CD4-positive, alpha-beta memory T cell (primary cell): ENCODE measurements at regions not wholly inside any gene's neighbourhood (a gene's known extent, or its start where the extent isn't known, plus 50 kb on each side); places are given as distances from the start of the nearest gene placed in this dataset.

Experiments used
- CTCF ChIA-PET: fragments of 350-600 bp; sonication (Branson Sonifier 250); formaldehyde crosslinking; loops from one replicate; lab custom pipeline; 2021; ENCODE audit warnings: inconsistent platforms; ENCODE audit not compliant: partially characterized antibody; lab: Charles Lee
- POLR2A ChIA-PET: fragments of 350-600 bp; sonication (Branson Sonifier 250); formaldehyde crosslinking; loops from one replicate; lab custom pipeline; 2021; ENCODE audit not compliant: partially characterized antibody; lab: Charles Lee
- DNase-seq, 5 donors: peaks; one replicate each; pipeline versions ENCODE4 v3.0.0 to v3.0.0-alpha.2; 2020 to 2022; ENCODE audit warnings: mixed read lengths in 1 of 5
- H3K27ac ChIP-seq: one replicate; pipeline ENCODE4 v1.7.0; 2013; ENCODE audit warnings: low read depth, low read length
- H3K27me3 ChIP-seq: 2 replicates; pipeline ENCODE4 v1.7.0; 2013; ENCODE audit warnings: mild to moderate bottlenecking, low read length, moderate library complexity; ENCODE audit not compliant: insufficient read depth
- H3K36me3 ChIP-seq: 2 replicates; pipeline ENCODE4 v1.7.0; 2013; ENCODE audit warnings: mild to moderate bottlenecking, low read length, moderate library complexity; ENCODE audit not compliant: insufficient read depth
- H3K4me1 ChIP-seq: 2 replicates; pipeline ENCODE4 v1.7.0; 2013; ENCODE audit warnings: mild to moderate bottlenecking, low read length, moderate library complexity; ENCODE audit not compliant: insufficient read depth
- H3K4me3 ChIP-seq, 2 donors: one replicate each; pipeline ENCODE4 v1.7.0; 2013; ENCODE audit warnings: low read length in 2 of 2, mild to moderate bottlenecking in 1 of 2
- H3K9me3 ChIP-seq, 2 donors: one replicate each; pipeline ENCODE4 v1.7.0; 2013; ENCODE audit warnings: low read length in 2 of 2, control low read depth in 1 of 2; ENCODE audit not compliant: control insufficient read depth in 1 of 2
- H3K27ac Mint-ChIP-seq, 7 donors: one replicate each; pipeline ENCODE4 v1.8.0; 2020 to 2021; ENCODE audit warnings: mixed read lengths in 7 of 7, mild to moderate bottlenecking in 6 of 7, inconsistent platforms in 3 of 7, moderate library complexity in 3 of 7
- H3K27me3 Mint-ChIP-seq, 2 donors: one replicate each; pipeline ENCODE4 v1.8.0; 2020 to 2021; ENCODE audit warnings: mixed read lengths in 2 of 2
- H3K36me3 Mint-ChIP-seq, 2 donors: one replicate each; pipeline ENCODE4 v1.8.0; 2020 to 2021; ENCODE audit warnings: mixed read lengths in 2 of 2, inconsistent platforms in 1 of 2, mild to moderate bottlenecking in 1 of 2
- H3K4me1 Mint-ChIP-seq, 4 donors: one replicate each; pipeline ENCODE4 v1.8.0; 2020 to 2021; ENCODE audit warnings: mixed read lengths in 4 of 4, mild to moderate bottlenecking in 1 of 4
- H3K4me3 Mint-ChIP-seq, 8 donors: one replicate each; pipeline ENCODE4 v1.8.0; 2020 to 2021; ENCODE audit warnings: mixed read lengths in 8 of 8, mild to moderate bottlenecking in 7 of 8, moderate library complexity in 6 of 8, inconsistent platforms in 3 of 8
- H3K9me3 Mint-ChIP-seq, 8 donors: one replicate each; pipeline ENCODE4 v1.8.0; 2020 to 2021; ENCODE audit warnings: mixed read lengths in 8 of 8, mild to moderate bottlenecking in 5 of 8, inconsistent platforms in 3 of 8, moderate library complexity in 1 of 8
- intact Hi-C: fragments of 100-400 bp; cut with micrococcal nuclease; formaldehyde crosslinking; loops from one replicate; pipeline ENCODE4 v1.15.1; 2023

GRCh38 chr2:67923696-67924095 is 139.1 kb downstream of the C1D start:
- CTCF ChIA-PET: no interaction called here
- H3K27me3 Mint-ChIP-seq: peaks cover 5 to 13% of the 10 kb centered on the region in 2 donors
- no peaks in the 10 kb centered on the region for H3K4me1 Mint-ChIP-seq
- Histone ChIP-seq H3K4me3 (no peak overlapping the region), H3K27me3 (no peaks in the 10 kb centered on the region), H3K27ac (no peak overlapping the region), H3K4me1 (no peaks in the 10 kb centered on the region), H3K36me3 (no peaks in the 10 kb centered on the region), H3K9me3 (no peaks in the 10 kb centered on the region)
- H3K36me3 Mint-ChIP-seq: no peaks in the 10 kb centered on the region
- no peak overlapping the region for H3K27ac Mint-ChIP-seq
- peaks cover 0 to 6% (median 0%) of the 10 kb centered on the region in 8 donors for H3K9me3 Mint-ChIP-seq
- POLR2A ChIA-PET: no interaction called here
- DNase-seq: no peak
- H3K4me3 Mint-ChIP-seq: no peak overlapping the region
- intact Hi-C loops: no loop called here

- CTCF ChIA-PET: no interaction called here
- Mint-ChIP-seq H3K4me1 (no peaks in the 10 kb centered on the region), H3K27ac (no peak overlapping the region), H3K4me3 (no peak overlapping the region), H3K9me3 (no peaks in the 10 kb centered on the region), H3K36me3 (no peaks in the 10 kb centered on the region), H3K27me3 (peaks cover 4 to 6% of the 10 kb centered on the region in 2 donors)
- intact Hi-C loops: no loop called here
- Histone ChIP-seq H3K9me3 (no peaks in the 10 kb centered on the region), H3K27ac (no peak overlapping the region), H3K4me3 (no peak overlapping the region), H3K27me3 (no peaks in the 10 kb centered on the region), H3K4me1 (no peaks in the 10 kb centered on the region), H3K36me3 (no peaks in the 10 kb centered on the region)
- POLR2A ChIA-PET: no interaction called here
- no peak for DNase-seq
These were observed 135.3 kb downstream of the C1D start for GRCh38 chr2:67927501-67927900.

- Histone ChIP-seq H3K27me3 (no peaks in the 10 kb centered on the region), H3K36me3 (no peaks in the 10 kb centered on the region), H3K9me3 (no peaks in the 10 kb centered on the region), H3K4me3 (no peak overlapping the region), H3K4me1 (no peaks in the 10 kb centered on the region), H3K27ac (no peak overlapping the region)
- no peaks in the 10 kb centered on the region for H3K4me1 Mint-ChIP-seq
- intact Hi-C loops: no loop called here
- ChIA-PET CTCF (no interaction called here), POLR2A (no interaction called here)
- H3K4me3 Mint-ChIP-seq: no peak overlapping the region
- no peak overlapping the region for H3K27ac Mint-ChIP-seq
- DNase-seq: no peak
- H3K36me3 Mint-ChIP-seq: no peaks in the 10 kb centered on the region
- no peaks in the 10 kb centered on the region for H3K27me3 Mint-ChIP-seq
- peaks cover 0 to 4% (median 0%) of the 10 kb centered on the region in 8 donors for H3K9me3 Mint-ChIP-seq
These were observed 132.6 kb downstream of the C1D start for GRCh38 chr2:67930156-67930555.

GRCh38 chr2:67936969-67937368 is 125.8 kb downstream of the C1D start:
- H3K4me3 Mint-ChIP-seq: no peak overlapping the region
- H3K36me3 ChIP-seq: no peaks in the 10 kb centered on the region
- H3K9me3 ChIP-seq: no peaks in the 10 kb centered on the region
- ChIA-PET CTCF (no interaction called here), POLR2A (no interaction called here)
- H3K27me3 Mint-ChIP-seq: peaks cover 0 to 3% of the 10 kb centered on the region in 2 donors
- peaks cover 0 to 4% (median 0%) of the 10 kb centered on the region in 8 donors for H3K9me3 Mint-ChIP-seq
- H3K27ac Mint-ChIP-seq: no peak overlapping the region
- no peak overlapping the region for H3K4me3 ChIP-seq
- intact Hi-C loops: no loop called here
- no peaks in the 10 kb centered on the region for H3K36me3 Mint-ChIP-seq
- no peak overlapping the region for H3K27ac ChIP-seq
- no peaks in the 10 kb centered on the region for H3K4me1 ChIP-seq
- DNase-seq: no peak
- H3K27me3 ChIP-seq: no peaks in the 10 kb centered on the region
- H3K4me1 Mint-ChIP-seq: no peaks in the 10 kb centered on the region

GRCh38 chr2:67938053-67938452 is 124.8 kb downstream of the C1D start:
- Histone ChIP-seq H3K4me1 (no peaks in the 10 kb centered on the region), H3K4me3 (no peak overlapping the region), H3K36me3 (no peaks in the 10 kb centered on the region), H3K27ac (no peak overlapping the region), H3K9me3 (no peaks in the 10 kb centered on the region), H3K27me3 (no peaks in the 10 kb centered on the region)
- H3K36me3 Mint-ChIP-seq: no peaks in the 10 kb centered on the region
- intact Hi-C loops: no loop called here
- H3K27me3 Mint-ChIP-seq: peaks cover 0 to 6% of the 10 kb centered on the region in 2 donors
- no peak overlapping the region for H3K27ac Mint-ChIP-seq
- no peaks in the 10 kb centered on the region for H3K4me1 Mint-ChIP-seq
- DNase-seq: no peak
- peak overlapping the region in 1 of 8 donors; percentile 18 for H3K4me3 Mint-ChIP-seq
- CTCF ChIA-PET: interaction anchor here (0.5 kb wide), 1 partner anchor 1850 kb away, joined by 3 read pairs; no protein-coding TSS in a partner anchor
- H3K9me3 Mint-ChIP-seq: peaks cover under 1 to 10% (median 7%) of the 10 kb centered on the region in 8 donors
- POLR2A ChIA-PET: no interaction called here

- Mint-ChIP-seq H3K4me1 (no peaks in the 10 kb centered on the region), H3K27ac (no peak overlapping the region), H3K27me3 (peaks cover 9 to 11% of the 10 kb centered on the region in 2 donors), H3K4me3 (no peak overlapping the region), H3K36me3 (no peaks in the 10 kb centered on the region), H3K9me3 (peaks cover 0 to 12% (median 9%) of the 10 kb centered on the region in 8 donors)
- Histone ChIP-seq H3K4me1 (no peaks in the 10 kb centered on the region), H3K9me3 (no peaks in the 10 kb centered on the region), H3K36me3 (no peaks in the 10 kb centered on the region), H3K27me3 (no peaks in the 10 kb centered on the region), H3K27ac (no peak overlapping the region), H3K4me3 (no peak overlapping the region)
- no peak for DNase-seq
- POLR2A ChIA-PET: no interaction called here
- intact Hi-C loops: no loop called here
- CTCF ChIA-PET: no interaction called here
These were observed 117.7 kb downstream of the C1D start for GRCh38 chr2:67945056-67945455.

- H3K9me3 Mint-ChIP-seq: peaks cover 0 to 12% (median 9%) of the 10 kb centered on the region in 8 donors
- ChIA-PET POLR2A (no interaction called here), CTCF (no interaction called here)
- H3K4me1 ChIP-seq: no peaks in the 10 kb centered on the region
- no peak overlapping the region for H3K4me3 ChIP-seq
- intact Hi-C loops: no loop called here
- peaks cover 8 to 10% of the 10 kb centered on the region in 2 donors for H3K27me3 Mint-ChIP-seq
- no peak for DNase-seq
- no peak overlapping the region for H3K27ac ChIP-seq
- no peaks in the 10 kb centered on the region for H3K9me3 ChIP-seq
- H3K4me1 Mint-ChIP-seq: peaks cover 0 to 5% (median 2%) of the 10 kb centered on the region in 4 donors
- H3K27me3 ChIP-seq: no peaks in the 10 kb centered on the region
- H3K36me3 Mint-ChIP-seq: no peaks in the 10 kb centered on the region
- no peak overlapping the region for H3K4me3 Mint-ChIP-seq
- no peaks in the 10 kb centered on the region for H3K36me3 ChIP-seq
- no peak overlapping the region for H3K27ac Mint-ChIP-seq
These were observed 116.9 kb downstream of the C1D start for GRCh38 chr2:67945940-67946339.

GRCh38 chr2:67948057-67948456 is 114.7 kb downstream of the C1D start:
- no peaks in the 10 kb centered on the region for H3K27me3 ChIP-seq
- POLR2A ChIA-PET: no interaction called here
- no peaks in the 10 kb centered on the region for H3K36me3 ChIP-seq
- H3K4me3 Mint-ChIP-seq: no peak overlapping the region
- no peaks in the 10 kb centered on the region for H3K9me3 ChIP-seq
- H3K27ac ChIP-seq: no peak overlapping the region
- CTCF ChIA-PET: no interaction called here
- H3K27me3 Mint-ChIP-seq: peaks cover 7 to 10% of the 10 kb centered on the region in 2 donors
- H3K9me3 Mint-ChIP-seq: peaks cover 0 to 4% (median 2%) of the 10 kb centered on the region in 8 donors
- no peak for DNase-seq
- H3K4me3 ChIP-seq: no peak overlapping the region
- H3K4me1 Mint-ChIP-seq: peaks cover 0 to 10% (median 5%) of the 10 kb centered on the region in 4 donors
- intact Hi-C loops: no loop called here
- H3K27ac Mint-ChIP-seq: no peak overlapping the region
- H3K36me3 Mint-ChIP-seq: no peaks in the 10 kb centered on the region
- H3K4me1 ChIP-seq: no peaks in the 10 kb centered on the region
